IPS DF 19.7 (cell line): ENCODE measurements at regions not wholly inside any gene's neighbourhood (a gene's known extent, or its start where the extent isn't known, plus 50 kb on each side); places are given as distances from the start of the nearest gene placed in this dataset.
"Not testable (repeated sequence)": the region's sequence is repeated elsewhere in the genome, so short reads cannot be mapped to it uniquely, and the experiment has no call there.

Experiments used
- DNase-seq: peaks from one replicate; pipeline ENCODE4 v3.0.0-alpha.2; 2013; ENCODE audit warnings: low read depth, low spot score

GRCh38 chr6:81362246-81362645, 390.2 kb downstream of the TENT5A start:
- DNase-seq: no peak

- DNase-seq: no peak
These were observed 399.2 kb downstream of the TENT5A start for GRCh38 chr6:81353262-81353661.

GRCh38 chr6:81344026-81344425, 408.5 kb downstream of the TENT5A start:
- DNase-seq: not testable (repeated sequence)

- DNase-seq: no peak
These were observed 411.5 kb downstream of the TENT5A start for GRCh38 chr6:81340946-81341345.

- DNase-seq: no peak
These were observed 421.0 kb downstream of the TENT5A start for GRCh38 chr6:81331526-81331925.

GRCh38 chr6:81328700-81329099, 423.8 kb downstream of the TENT5A start:
- no peak for DNase-seq

- no peak for DNase-seq
These were observed 425.5 kb downstream of the TENT5A start for GRCh38 chr6:81326881-81327561.

- no peak for DNase-seq
These were observed 442.7 kb downstream of the TENT5A start for GRCh38 chr6:81309811-81310210.

- no peak for DNase-seq
These were observed 443.8 kb downstream of the TENT5A start for GRCh38 chr6:81308577-81309279.

GRCh38 chr6:81307651-81308214, 444.7 kb downstream of the TENT5A start:
- DNase-seq: no peak

GRCh38 chr6:81304466-81304865, 448.0 kb downstream of the TENT5A start:
- DNase-seq: no peak

GRCh38 chr6:81300961-81301360, 451.5 kb downstream of the TENT5A start:
- DNase-seq: no peak

- no peak for DNase-seq
These were observed 453.7 kb downstream of the TENT5A start for GRCh38 chr6:81298751-81299150.

GRCh38 chr6:81295310-81295709, 457.2 kb downstream of the TENT5A start:
- DNase-seq: no peak

GRCh38 chr6:81293896-81294295, 458.6 kb downstream of the TENT5A start:
- no peak for DNase-seq

- no peak for DNase-seq
These were observed 463.3 kb downstream of the TENT5A start for GRCh38 chr6:81289229-81289628.

GRCh38 chr6:81265106-81265505, 487.4 kb downstream of the TENT5A start:
- DNase-seq: no peak

GRCh38 chr6:81263531-81264168, 488.8 kb downstream of the TENT5A start:
- no peak for DNase-seq

- DNase-seq: no peak
These were observed 489.8 kb downstream of the TENT5A start for GRCh38 chr6:81262656-81263055.

GRCh38 chr6:81256223-81256622, 496.3 kb downstream of the TENT5A start:
- DNase-seq: not testable (repeated sequence)

GRCh38 chr6:81253821-81254220, 498.7 kb downstream of the TENT5A start:
- DNase-seq: no peak

- DNase-seq: no peak
These were observed 500.2 kb downstream of the TENT5A start for GRCh38 chr6:81252231-81252630.

GRCh38 chr6:81246200-81246599, 506.3 kb downstream of the TENT5A start:
- DNase-seq: no peak
